CD4-positive, alpha-beta T cell (primary cell): ENCODE measurements at regions not wholly inside any gene's neighbourhood (a gene's known extent, or its start where the extent isn't known, plus 50 kb on each side); places are given as distances from the start of the nearest gene placed in this dataset.

Experiments
- ATAC-seq: fragments of 200-7000 bp; cut with Tn5 transposase; one replicate; pipeline ENCODE4 v1.10.0; 2022; ENCODE audit warnings: mild to moderate bottlenecking; ENCODE audit not compliant: poor library complexity
- CTCF ChIA-PET: fragments of 350-600 bp; sonication (Branson Sonifier 250); formaldehyde crosslinking; loops from one replicate; lab custom pipeline; 2021; ENCODE audit warnings: antibody characterized with exemption, inconsistent platforms; lab: Charles Lee
- POLR2A ChIA-PET: fragments of 350-600 bp; sonication (Branson Sonifier 250); formaldehyde crosslinking; loops from one replicate; lab custom pipeline; 2021; ENCODE audit warnings: antibody characterized with exemption, inconsistent platforms; lab: Charles Lee
- DNase-seq, 14 experiments: peaks; one replicate each; pipeline ENCODE4 v3.0.0-alpha.2; 2013 to 2020; ENCODE audit warnings: mixed read lengths in 2 of 14
- H3K27ac ChIP-seq, 2 donors: one replicate each; pipeline versions ENCODE4 v1.5.1 to v1.7.0; 2013; ENCODE audit warnings: low read length in 2 of 2, low read depth in 1 of 2, mild to moderate bottlenecking in 1 of 2
- H3K27me3 ChIP-seq, 2 experiments: 1 replicate in 1 of 2; 2 replicates in 1 of 2; pipeline versions ENCODE4 v1.6.1 to v1.7.0; 2013; ENCODE audit warnings: low read length in 2 of 2, control low read depth in 1 of 2, mild to moderate bottlenecking in 1 of 2, moderate library complexity in 1 of 2; ENCODE audit not compliant: insufficient read depth in 2 of 2, control insufficient read depth in 1 of 2
- H3K36me3 ChIP-seq: one replicate; pipeline ENCODE4 v1.6.1; 2013; ENCODE audit warnings: low read length, control low read depth; ENCODE audit not compliant: insufficient read depth
- H3K4me1 ChIP-seq: one replicate; pipeline ENCODE4 v1.6.1; 2013; ENCODE audit warnings: low read length, control low read depth; ENCODE audit not compliant: insufficient read depth
- H3K4me3 ChIP-seq: one replicate; pipeline ENCODE4 v1.5.1; 2013; ENCODE audit warnings: mild to moderate bottlenecking, low read length, moderate library complexity
- H3K9me3 ChIP-seq, 2 experiments: 1 replicate in 1 of 2; 2 replicates in 1 of 2; pipeline versions ENCODE4 v1.6.1 to v1.7.0; 2013; ENCODE audit warnings: low read length in 2 of 2, mild to moderate bottlenecking in 2 of 2, control low read depth in 1 of 2, moderate library complexity in 1 of 2; ENCODE audit not compliant: control insufficient read depth in 1 of 2, insufficient read depth in 1 of 2
- H3K27ac Mint-ChIP-seq: one replicate; pipeline ENCODE4 v1.8.0; 2020; ENCODE audit warnings: mixed read lengths
- H3K27me3 Mint-ChIP-seq: one replicate; pipeline ENCODE4 v1.8.0; 2021; ENCODE audit warnings: mixed read lengths
- H3K36me3 Mint-ChIP-seq: one replicate; pipeline ENCODE4 v1.8.0; 2021; ENCODE audit warnings: low read depth, mixed read lengths
- H3K4me1 Mint-ChIP-seq: one replicate; pipeline ENCODE4 v1.8.0; 2021; ENCODE audit warnings: low read depth, mixed read lengths
- H3K4me3 Mint-ChIP-seq: one replicate; pipeline ENCODE4 v1.8.0; 2020; ENCODE audit warnings: mild to moderate bottlenecking, mixed read lengths
- H3K9me3 Mint-ChIP-seq: one replicate; pipeline ENCODE4 v1.8.0; 2020; ENCODE audit warnings: mixed read lengths
- CTCF ChIP-seq: fragments of 200-600 bp; IDR thresholded peaks from one replicate; pipeline ENCODE4 v1.8.0; 2022; ENCODE audit warnings: antibody characterized with exemption, mild to moderate bottlenecking
- intact Hi-C, 2 experiments: fragments of 100-400 bp; cut with DNase I in 1 of 2; cut with micrococcal nuclease in 1 of 2; formaldehyde crosslinking; loops; one replicate each; pipeline versions ENCODE4 v1.15.1 to v1.9.0; 2023 to 2025; cut with DNase I, micrococcal nuclease

DNA sequence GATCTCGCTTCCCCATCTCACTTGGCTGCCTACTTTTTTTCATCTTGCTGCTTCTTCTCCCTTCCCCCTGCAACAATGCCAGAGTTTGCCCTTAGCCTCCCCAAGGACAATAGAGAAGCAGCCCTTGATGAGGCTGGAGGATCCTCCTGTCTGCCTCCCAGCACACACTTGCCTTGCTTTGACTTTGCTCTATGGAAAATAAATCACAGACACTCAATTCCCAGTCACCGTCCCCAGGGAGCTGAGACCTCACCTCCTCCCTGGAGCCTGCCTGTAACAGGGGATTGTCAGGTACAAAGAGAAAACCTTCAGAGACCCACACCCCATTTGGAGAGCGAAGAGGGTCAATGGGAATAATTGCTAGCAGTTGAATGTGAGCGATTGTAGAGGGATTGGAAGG, 242.1 kb upstream of the ZNF462 start:
- ATAC-seq (no peak), DNase-seq (no peak)
- Mint-ChIP-seq H3K4me1 (no peaks in the 10 kb centered on the region), H3K4me3 (no peak overlapping the region), H3K27me3 (no peaks in the 10 kb centered on the region), H3K36me3 (no peaks in the 10 kb centered on the region), H3K27ac (no peak overlapping the region), H3K9me3 (no peaks in the 10 kb centered on the region)
- CTCF ChIA-PET: no interaction called here
- no peak for TF ChIP-seq CTCF
- intact Hi-C loops: no loop called here
- H3K27me3 ChIP-seq: no peaks in the 10 kb centered on the region
- no peak overlapping the region for H3K27ac ChIP-seq
- no peaks in the 10 kb centered on the region for H3K4me1 ChIP-seq
- H3K4me3 ChIP-seq: no peak overlapping the region
- no peaks in the 10 kb centered on the region for H3K36me3 ChIP-seq
- peaks cover 0 to 9% of the 10 kb centered on the region in 2 experiments for H3K9me3 ChIP-seq
- POLR2A ChIA-PET: no interaction called here

DNA sequence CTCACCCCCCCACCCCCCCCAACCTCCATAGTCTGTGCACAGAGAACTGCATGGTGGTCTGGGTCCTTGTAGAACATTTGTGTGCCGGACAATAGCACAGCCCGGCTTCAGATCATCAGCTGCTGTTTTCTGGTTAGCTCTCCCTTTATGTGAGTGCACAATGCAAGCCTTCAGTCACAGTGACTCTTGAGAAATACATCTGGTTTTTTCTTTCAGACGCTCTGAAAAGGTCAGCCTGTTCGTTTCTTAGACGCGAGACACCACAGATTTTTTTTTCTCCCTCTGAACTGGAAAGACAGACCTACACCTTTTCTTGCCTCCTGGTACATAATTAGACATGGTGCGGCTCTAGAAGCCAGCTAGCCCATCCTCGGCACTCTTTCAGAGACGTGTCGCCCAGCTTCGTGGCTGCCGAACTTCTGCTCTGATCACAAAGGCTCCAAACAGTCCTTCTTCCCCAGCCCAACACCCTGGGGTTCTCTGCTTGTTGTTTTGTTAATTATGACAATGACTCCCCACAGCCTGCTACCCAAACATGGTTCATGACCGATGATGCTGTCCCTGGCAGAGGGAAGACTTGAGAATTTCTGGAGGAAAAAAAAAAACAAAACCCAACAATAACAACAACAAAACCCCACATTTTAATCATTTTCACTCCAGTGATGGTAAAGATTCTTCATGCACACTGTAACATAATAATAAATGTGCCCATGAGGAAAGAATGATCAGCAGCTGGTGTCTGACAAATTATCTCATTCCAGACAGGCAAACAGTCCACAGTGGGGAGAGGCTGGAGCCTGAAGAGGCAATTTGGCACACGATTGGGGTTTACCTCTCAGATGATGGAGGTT, 241.4 kb upstream of the ZNF462 start:
- H3K4me3 Mint-ChIP-seq: no peak overlapping the region
- no peaks in the 10 kb centered on the region for H3K9me3 Mint-ChIP-seq
- TF ChIP-seq CTCF: no peak
- no peak for ATAC-seq
- H3K9me3 ChIP-seq: peaks cover 0 to 9% of the 10 kb centered on the region in 2 experiments
- ChIA-PET POLR2A (no interaction called here), CTCF (no interaction called here)
- no peaks in the 10 kb centered on the region for H3K4me1 ChIP-seq
- H3K4me3 ChIP-seq: no peak overlapping the region
- H3K27me3 ChIP-seq: no peaks in the 10 kb centered on the region
- H3K36me3 Mint-ChIP-seq: no peaks in the 10 kb centered on the region
- no peak overlapping the region for H3K27ac ChIP-seq
- no peaks in the 10 kb centered on the region for H3K27me3 Mint-ChIP-seq
- H3K36me3 ChIP-seq: no peaks in the 10 kb centered on the region
- no peak overlapping the region for H3K27ac Mint-ChIP-seq
- DNase-seq: no peak
- intact Hi-C loops: no loop called here
- no peaks in the 10 kb centered on the region for H3K4me1 Mint-ChIP-seq

DNA sequence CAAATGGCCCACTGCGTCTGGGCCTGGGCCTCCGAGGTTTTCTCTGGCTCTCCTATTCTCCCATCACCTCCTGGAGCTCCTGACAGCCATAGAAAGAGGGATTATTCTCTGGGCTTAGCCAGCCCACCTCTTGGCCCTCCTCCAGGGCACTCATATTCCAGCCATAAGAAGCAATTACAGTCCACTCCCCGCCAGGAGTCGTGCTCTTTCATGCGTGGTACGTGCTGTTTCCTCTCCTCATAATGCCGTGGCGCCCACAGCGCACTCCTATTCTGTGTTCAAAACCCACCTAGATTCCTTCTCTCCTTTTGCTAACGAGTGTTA, 240.8 kb upstream of the ZNF462 start:
- H3K9me3 ChIP-seq: peaks cover 0 to 9% of the 10 kb centered on the region in 2 experiments
- intact Hi-C loops: no loop called here
- ChIA-PET POLR2A (no interaction called here), CTCF (no interaction called here)
- no peak overlapping the region for H3K4me3 ChIP-seq
- ATAC-seq (no peak), DNase-seq (no peak)
- TF ChIP-seq CTCF: no peak
- no peaks in the 10 kb centered on the region for H3K27me3 Mint-ChIP-seq
- no peak overlapping the region for H3K27ac ChIP-seq
- no peaks in the 10 kb centered on the region for H3K4me1 Mint-ChIP-seq
- no peak overlapping the region for H3K27ac Mint-ChIP-seq
- no peaks in the 10 kb centered on the region for H3K27me3 ChIP-seq
- H3K36me3 Mint-ChIP-seq: no peaks in the 10 kb centered on the region
- H3K4me3 Mint-ChIP-seq: no peak overlapping the region
- no peaks in the 10 kb centered on the region for H3K9me3 Mint-ChIP-seq
- no peaks in the 10 kb centered on the region for H3K36me3 ChIP-seq
- H3K4me1 ChIP-seq: no peaks in the 10 kb centered on the region
